HEK293T (cell line): ENCODE measurements at regions not wholly inside any gene's neighbourhood (a gene's known extent, or its start where the extent isn't known, plus 50 kb on each side); places are given as distances from the start of the nearest gene placed in this dataset.

ENCODE experiments used
- CTCF ChIA-PET: fragments of 350-600 bp; formaldehyde crosslinking; extraction: SDS; loops from one replicate; lab custom pipeline; 2021; ENCODE audit warnings: antibody characterized with exemption, inconsistent platforms; lab: Yijun Ruan, JAX
- POLR2A ChIA-PET: fragments of 350-600 bp; formaldehyde crosslinking; extraction: SDS; loops from one replicate; lab custom pipeline; 2020; ENCODE audit warnings: antibody characterized with exemption, inconsistent platforms; lab: Yijun Ruan, JAX
- DNase-seq: peaks from one replicate; pipeline ENCODE4 v3.0.0; 2012; ENCODE audit warnings: mixed read lengths; ENCODE audit errors: extremely low spot score
- ARNT ChIP-seq: fragments of 450-650 bp; IDR thresholded peaks from 2 replicates; pipeline ENCODE4 v1.6.1; 2017; ENCODE audit warnings: mild to moderate bottlenecking
- BHLHE40 ChIP-seq: fragments of 450-650 bp; IDR thresholded peaks from 2 replicates; pipeline ENCODE4 v1.6.1; 2016; ENCODE audit warnings: mild to moderate bottlenecking, moderate library complexity, borderline replicate concordance
- CTBP1 ChIP-seq: fragments of 450-650 bp; IDR thresholded peaks from 2 replicates; pipeline ENCODE4 v1.6.1; 2016; ENCODE audit warnings: borderline replicate concordance
- ELF4 ChIP-seq: fragments of 450-650 bp; IDR thresholded peaks from 2 replicates; pipeline ENCODE4 v1.6.1; 2017; ENCODE audit warnings: antibody characterized with exemption
- FOXA1 ChIP-seq: fragments of 450-650 bp; IDR thresholded peaks from 2 replicates; pipeline ENCODE4 v1.6.1; 2016; ENCODE audit warnings: mild to moderate bottlenecking
- FOXK2 ChIP-seq: fragments of 450-650 bp; IDR thresholded peaks from 2 replicates; pipeline ENCODE4 v1.6.1; 2016; ENCODE audit warnings: mild to moderate bottlenecking
- FOXM1 ChIP-seq: fragments of 450-650 bp; IDR thresholded peaks from 2 replicates; pipeline ENCODE4 v1.6.1; 2017; ENCODE audit warnings: mild to moderate bottlenecking, borderline replicate concordance
- HDGF ChIP-seq: fragments of 450-650 bp; IDR thresholded peaks from 2 replicates; pipeline ENCODE4 v1.6.1; 2017; ENCODE audit warnings: antibody characterized with exemption, borderline replicate concordance
- L3MBTL2 ChIP-seq: fragments of 450-650 bp; conservative IDR thresholded peaks from 2 replicates; pipeline ENCODE4 v1.6.1; 2016; ENCODE audit warnings: mild to moderate bottlenecking
- LEF1 ChIP-seq: fragments of 450-650 bp; IDR thresholded peaks from 2 replicates; pipeline ENCODE4 v1.6.1; 2017; ENCODE audit warnings: mild to moderate bottlenecking, borderline replicate concordance
- NFRKB ChIP-seq: fragments of 450-650 bp; IDR thresholded peaks from 2 replicates; pipeline ENCODE4 v1.6.1; 2016; ENCODE audit warnings: mild to moderate bottlenecking, moderate library complexity
- PKNOX1 ChIP-seq: fragments of 450-650 bp; IDR thresholded peaks from 2 replicates; pipeline ENCODE4 v1.6.1; 2016
- SP1 ChIP-seq: fragments of 450-650 bp; IDR thresholded peaks from 2 replicates; pipeline ENCODE4 v1.6.1; 2017
- SUZ12 ChIP-seq: fragments of 450-650 bp; IDR thresholded peaks from 2 replicates; pipeline ENCODE4 v1.6.1; 2016; ENCODE audit warnings: mild to moderate bottlenecking
- TARDBP ChIP-seq: fragments of 450-650 bp; IDR thresholded peaks from 2 replicates; pipeline ENCODE4 v1.6.1; 2016
- ZNF384 ChIP-seq: fragments of 450-650 bp; IDR thresholded peaks from 2 replicates; pipeline ENCODE4 v1.6.1; 2016

GRCh38 chr1:37085393-37085792 is 51.1 kb upstream of the GRIK3 start:
- DNase-seq = peak; percentile 23
- TF ChIP-seq LEF1 (no peak), HDGF (no peak), ELF4 (no peak), TARDBP (no peak), FOXM1 (no peak), FOXK2 (no peak), PKNOX1 (no peak), FOXA1 (no peak), CTBP1 (no peak), SUZ12 (no peak), ARNT (no peak), L3MBTL2 (no peak), BHLHE40 (no peak), NFRKB (no peak), SP1 (no peak), ZNF384 (no peak)
- POLR2A ChIA-PET = no interaction called here
- CTCF ChIA-PET = no interaction called here

GRCh38 chr1:37089750-37090149 is 55.4 kb upstream of the GRIK3 start:
- ChIA-PET CTCF (no interaction called here), POLR2A (no interaction called here)
- TF ChIP-seq FOXK2 = no peak
- no peak for TF ChIP-seq CTBP1
- no peak for TF ChIP-seq BHLHE40
- no peak for DNase-seq

- POLR2A ChIA-PET = no interaction called here
- TF ChIP-seq FOXA1 (no peak), FOXK2 (no peak), LEF1 (no peak), ELF4 (no peak)
- no peak for DNase-seq
- CTCF ChIA-PET = no interaction called here
These were observed 56.4 kb upstream of the GRIK3 start for GRCh38 chr1:37090671-37091070.

GRCh38 chr1:37092937-37093336 is 58.6 kb upstream of the GRIK3 start:
- CTCF ChIA-PET = interaction anchor here (0.6 kb wide), 1 partner anchor 488 kb away, joined by 3 read pairs; no protein-coding TSS in a partner anchor
- no peak for TF ChIP-seq FOXK2
- no peak for TF ChIP-seq ARNT
- no peak for TF ChIP-seq LEF1
- TF ChIP-seq L3MBTL2 = no peak
- no peak for TF ChIP-seq SUZ12
- no peak for TF ChIP-seq HDGF
- TF ChIP-seq ELF4 = no peak
- DNase-seq = no peak
- POLR2A ChIA-PET = no interaction called here

- no peak for TF ChIP-seq PKNOX1
- TF ChIP-seq SP1 = no peak
- TF ChIP-seq SUZ12 = no peak
- no peak for TF ChIP-seq L3MBTL2
- TF ChIP-seq ARNT = no peak
- TF ChIP-seq HDGF = no peak
- no peak for TF ChIP-seq ELF4
- TF ChIP-seq FOXM1 = no peak
- POLR2A ChIA-PET = no interaction called here
- DNase-seq = no peak
- CTCF ChIA-PET = interaction anchor here (1.0 kb wide), 1 partner anchor 84 kb away, joined by 3 read pairs; no protein-coding TSS in a partner anchor
These were observed 60.0 kb upstream of the GRIK3 start for GRCh38 chr1:37094302-37094701.

GRCh38 chr1:37096523-37096922 is 62.2 kb upstream of the GRIK3 start:
- DNase-seq = peak; percentile 48
- POLR2A ChIA-PET = no interaction called here
- TF ChIP-seq ELF4 = no peak
- TF ChIP-seq L3MBTL2 = no peak
- TF ChIP-seq NFRKB = no peak
- no peak for TF ChIP-seq CTBP1
- TF ChIP-seq PKNOX1 = no peak
- no peak for TF ChIP-seq SP1
- TF ChIP-seq FOXK2 = no peak
- TF ChIP-seq ARNT = no peak
- no peak for TF ChIP-seq FOXM1
- no peak for TF ChIP-seq ZNF384
- no peak for TF ChIP-seq TARDBP
- TF ChIP-seq HDGF = no peak
- TF ChIP-seq LEF1 = no peak
- no peak for TF ChIP-seq FOXA1
- TF ChIP-seq BHLHE40 = no peak
- TF ChIP-seq SUZ12 = no peak
- CTCF ChIA-PET = no interaction called here

- no peak for DNase-seq
- TF ChIP-seq NFRKB (no peak), PKNOX1 (no peak), BHLHE40 (no peak), SP1 (no peak), L3MBTL2 (no peak), LEF1 (no peak), ZNF384 (no peak), CTBP1 (no peak), HDGF (no peak)
- ChIA-PET CTCF (no interaction called here), POLR2A (no interaction called here)
These were observed 63.4 kb upstream of the GRIK3 start for GRCh38 chr1:37097731-37098130.
